MM.1S (cell line): ENCODE measurements at regions not wholly inside any gene's neighbourhood (a gene's known extent, or its start where the extent isn't known, plus 50 kb on each side); places are given as distances from the start of the nearest gene placed in this dataset.

ENCODE experiments used
- DNase-seq: peaks from one replicate; pipeline ENCODE4 v3.0.0-alpha.2; 2015
- H2AFZ ChIP-seq: fragments of 300-600 bp; sonication (generic); 2 replicates; pipeline ENCODE4 v1.6.0; 2016; ENCODE audit warnings: antibody characterized with exemption, low read length
- H3F3A ChIP-seq: fragments of 300-600 bp; sonication (generic); 2 replicates; pipeline ENCODE4 v1.6.1; 2016; ENCODE audit warnings: mild to moderate bottlenecking, antibody characterized with exemption, low read length, moderate library complexity, mixed read lengths; ENCODE audit not compliant: insufficient read depth
- H3K27ac ChIP-seq: fragments of 300-600 bp; sonication (generic); 2 replicates; pipeline ENCODE4 v1.5.1; 2016; ENCODE audit warnings: mild to moderate bottlenecking, low read length
- H3K27me3 ChIP-seq: fragments of 300-600 bp; sonication (generic); replicated peaks from 2 replicates; pipeline ENCODE4 v1.6.0; 2016; ENCODE audit warnings: low read length; ENCODE audit not compliant: insufficient read depth
- H3K36me3 ChIP-seq: fragments of 300-600 bp; sonication (generic); replicated peaks from 2 replicates; pipeline ENCODE4 v1.6.1; 2016; ENCODE audit warnings: mild to moderate bottlenecking, low read length, mixed read lengths; ENCODE audit not compliant: insufficient read depth
- H3K4me1 ChIP-seq: fragments of 300-600 bp; sonication (generic); 2 replicates; pipeline ENCODE4 v1.6.1; 2016; ENCODE audit warnings: low read length, mixed read lengths
- H3K4me2 ChIP-seq: fragments of 300-600 bp; sonication (generic); 2 replicates; pipeline ENCODE4 v1.6.0; 2016; ENCODE audit warnings: low read depth, low read length
- H3K4me3 ChIP-seq: fragments of 300-600 bp; sonication (generic); 2 replicates; pipeline ENCODE4 v1.5.1; 2016; ENCODE audit warnings: low read length, mixed read lengths
- H3K79me2 ChIP-seq: fragments of 300-600 bp; sonication (generic); 2 replicates; pipeline ENCODE4 v1.6.1; 2016; ENCODE audit warnings: mixed run types, low read length, mixed read lengths
- H3K9ac ChIP-seq: fragments of 300-600 bp; sonication (generic); 2 replicates; pipeline ENCODE4 v1.6.1; 2016; ENCODE audit warnings: low read length, mixed read lengths
- H3K9me2 ChIP-seq: fragments of 300-600 bp; sonication (generic); replicated peaks from 2 replicates; pipeline ENCODE4 v1.6.1; 2016; ENCODE audit warnings: mild to moderate bottlenecking, low read length, mixed read lengths; ENCODE audit not compliant: insufficient read depth
- H3K9me3 ChIP-seq: fragments of 300-600 bp; sonication (generic); replicated peaks from 2 replicates; pipeline ENCODE4 v1.6.1; 2016; ENCODE audit warnings: mild to moderate bottlenecking, low read length, mixed read lengths; ENCODE audit not compliant: insufficient read depth
- H4K20me1 ChIP-seq: fragments of 300-600 bp; sonication (generic); 2 replicates; pipeline ENCODE4 v1.6.1; 2016; ENCODE audit warnings: mild to moderate bottlenecking, low read length, moderate library complexity, mixed read lengths; ENCODE audit not compliant: insufficient read depth
- CTCF ChIP-seq: fragments of 300-600 bp; sonication (generic); IDR thresholded peaks from 2 replicates; pipeline ENCODE4 v1.5.1; 2016; ENCODE audit warnings: antibody characterized with exemption, low read length, mixed read lengths
- EZH2 ChIP-seq: fragments of 300-600 bp; sonication (generic); optimal IDR thresholded peaks from 2 replicates; pipeline ENCODE3; 2017; ENCODE audit warnings: low read depth, mild to moderate bottlenecking, antibody characterized with exemption, low read length, mixed read lengths
- EZH2phosphoT487 ChIP-seq: fragments of 300-600 bp; sonication (generic); IDR thresholded peaks from 2 replicates; pipeline ENCODE4 v1.6.1; 2018; ENCODE audit warnings: antibody characterized with exemption, low read length

GRCh38 chr4:173793937-173794510 lies 264.0 kb upstream of the HAND2 start:
- Histone ChIP-seq H3K4me1 (no peaks in the 10 kb centered on the region), H2AFZ (no peak overlapping the region), H3K4me2 (no peak overlapping the region), H3K9me2 (no peaks in the 10 kb centered on the region), H3K9me3 (no peaks in the 10 kb centered on the region), H3K4me3 (no peak overlapping the region), H3K27me3 (no peaks in the 10 kb centered on the region), H3K27ac (no peak overlapping the region), H3K79me2 (no peaks in the 10 kb centered on the region), H3K9ac (no peak overlapping the region), H4K20me1 (no peaks in the 10 kb centered on the region), H3K36me3 (no peaks in the 10 kb centered on the region), H3F3A (no peaks in the 10 kb centered on the region)
- DNase-seq = no peak
- no peak for TF ChIP-seq EZH2phosphoT487
- TF ChIP-seq CTCF = no peak
- no peak for TF ChIP-seq EZH2

GRCh38 chr4:173782660-173783059 lies 252.6 kb upstream of the HAND2 start:
- H3K36me3 ChIP-seq = no peaks in the 10 kb centered on the region
- no peaks in the 10 kb centered on the region for H3K4me1 ChIP-seq
- H3K27me3 ChIP-seq = no peaks in the 10 kb centered on the region
- no peak overlapping the region for H2AFZ ChIP-seq
- H3K27ac ChIP-seq = no peak overlapping the region
- no peak overlapping the region for H3K4me3 ChIP-seq
- no peak overlapping the region for H3K4me2 ChIP-seq
- no peak overlapping the region for H3K9ac ChIP-seq
- H3K9me2 ChIP-seq = no peaks in the 10 kb centered on the region
- no peaks in the 10 kb centered on the region for H3K9me3 ChIP-seq
- H3K79me2 ChIP-seq = no peaks in the 10 kb centered on the region
- no peaks in the 10 kb centered on the region for H3F3A ChIP-seq
- TF ChIP-seq CTCF (no peak), EZH2phosphoT487 (no peak), EZH2 (no peak)
- DNase-seq = no peak
- H4K20me1 ChIP-seq = no peaks in the 10 kb centered on the region

GRCh38 chr4:173777921-173778320 lies 247.9 kb upstream of the HAND2 start:
- Histone ChIP-seq H3K4me1 (no peaks in the 10 kb centered on the region), H3K4me3 (no peak overlapping the region), H3K36me3 (no peaks in the 10 kb centered on the region), H3K79me2 (no peaks in the 10 kb centered on the region), H3K4me2 (no peak overlapping the region), H3K9me2 (no peaks in the 10 kb centered on the region), H3K9ac (no peak overlapping the region), H3F3A (no peaks in the 10 kb centered on the region), H2AFZ (no peak overlapping the region), H3K27me3 (no peaks in the 10 kb centered on the region), H3K27ac (no peak overlapping the region), H3K9me3 (no peaks in the 10 kb centered on the region), H4K20me1 (no peaks in the 10 kb centered on the region)
- TF ChIP-seq EZH2phosphoT487 (no peak), CTCF (no peak), EZH2 (no peak)
- DNase-seq = no peak
